ENCODE measurements at regions not wholly inside any gene's neighbourhood (a gene's known extent, or its start where the extent isn't known, plus 50 kb on each side); places are given as distances from the start of the nearest gene placed in this dataset.

DNA sequence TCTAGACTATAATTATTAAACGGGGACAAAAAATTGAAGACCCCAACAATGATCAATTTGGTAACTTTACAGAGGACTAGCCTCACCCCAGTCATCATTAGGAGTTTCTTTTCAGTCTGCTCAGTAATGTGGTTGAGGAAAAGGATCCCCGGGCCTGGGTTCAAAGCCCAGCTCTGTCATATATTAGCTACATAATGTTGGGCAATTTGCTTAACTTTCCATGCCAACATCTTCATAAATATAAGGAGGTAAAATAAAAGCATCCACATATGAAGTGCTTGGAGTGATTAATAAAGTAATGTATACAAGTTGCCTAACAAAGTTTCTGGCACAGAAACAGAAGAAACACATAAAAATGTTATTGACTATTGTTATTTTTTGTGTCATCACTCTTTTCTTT lies 53.4 kb upstream of the ANTXR2 start:
- CTCF ChIA-PET = interaction anchor here (1.4 to 1.5 kb wide), 2 partner anchors 12 to 57 kb away, joined by 3 to 4 read pairs; no protein-coding TSS in a partner anchor
- H3K36me3 Mint-ChIP-seq (ENCODE audit: insufficient read depth, unreplicated experiment) = peaks cover 4% of the 10 kb centered on the region
- peak overlapping the region; percentile 29 for H3K27ac Mint-ChIP-seq (ENCODE audit: unreplicated experiment)
- no peaks in the 10 kb centered on the region for H3K9me3 Mint-ChIP-seq (ENCODE audit: low read depth, unreplicated experiment)
- no TSS peak for BruUV-seq (replicated peaks)
- TF ChIP-seq, protein P1, sequence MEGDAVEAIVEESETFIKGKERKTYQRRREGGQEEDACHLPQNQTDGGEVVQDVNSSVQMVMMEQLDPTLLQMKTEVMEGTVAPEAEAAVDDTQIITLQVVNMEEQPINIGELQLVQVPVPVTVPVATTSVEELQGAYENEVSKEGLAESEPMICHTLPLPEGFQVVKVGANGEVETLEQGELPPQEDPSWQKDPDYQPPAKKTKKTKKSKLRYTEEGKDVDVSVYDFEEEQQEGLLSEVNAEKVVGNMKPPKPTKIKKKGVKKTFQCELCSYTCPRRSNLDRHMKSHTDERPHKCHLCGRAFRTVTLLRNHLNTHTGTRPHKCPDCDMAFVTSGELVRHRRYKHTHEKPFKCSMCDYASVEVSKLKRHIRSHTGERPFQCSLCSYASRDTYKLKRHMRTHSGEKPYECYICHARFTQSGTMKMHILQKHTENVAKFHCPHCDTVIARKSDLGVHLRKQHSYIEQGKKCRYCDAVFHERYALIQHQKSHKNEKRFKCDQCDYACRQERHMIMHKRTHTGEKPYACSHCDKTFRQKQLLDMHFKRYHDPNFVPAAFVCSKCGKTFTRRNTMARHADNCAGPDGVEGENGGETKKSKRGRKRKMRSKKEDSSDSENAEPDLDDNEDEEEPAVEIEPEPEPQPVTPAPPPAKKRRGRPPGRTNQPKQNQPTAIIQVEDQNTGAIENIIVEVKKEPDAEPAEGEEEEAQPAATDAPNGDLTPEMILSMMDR (IDR thresholded peaks at IDR 0.05; ENCODE audit: unreplicated experiment) = no peak
- H3K4me3 Mint-ChIP-seq (ENCODE audit: low read depth, unreplicated experiment) = no peak overlapping the region
- intact Hi-C loops (cut with micrococcal nuclease; ENCODE audit: unreplicated experiment) = no loop called here
- H3K4me1 Mint-ChIP-seq (ENCODE audit: low read depth, unreplicated experiment) = peaks cover 22% of the 10 kb centered on the region
- H3K27me3 Mint-ChIP-seq (ENCODE audit: unreplicated experiment) = no peaks in the 10 kb centered on the region
- no peak for DNase-seq

DNA sequence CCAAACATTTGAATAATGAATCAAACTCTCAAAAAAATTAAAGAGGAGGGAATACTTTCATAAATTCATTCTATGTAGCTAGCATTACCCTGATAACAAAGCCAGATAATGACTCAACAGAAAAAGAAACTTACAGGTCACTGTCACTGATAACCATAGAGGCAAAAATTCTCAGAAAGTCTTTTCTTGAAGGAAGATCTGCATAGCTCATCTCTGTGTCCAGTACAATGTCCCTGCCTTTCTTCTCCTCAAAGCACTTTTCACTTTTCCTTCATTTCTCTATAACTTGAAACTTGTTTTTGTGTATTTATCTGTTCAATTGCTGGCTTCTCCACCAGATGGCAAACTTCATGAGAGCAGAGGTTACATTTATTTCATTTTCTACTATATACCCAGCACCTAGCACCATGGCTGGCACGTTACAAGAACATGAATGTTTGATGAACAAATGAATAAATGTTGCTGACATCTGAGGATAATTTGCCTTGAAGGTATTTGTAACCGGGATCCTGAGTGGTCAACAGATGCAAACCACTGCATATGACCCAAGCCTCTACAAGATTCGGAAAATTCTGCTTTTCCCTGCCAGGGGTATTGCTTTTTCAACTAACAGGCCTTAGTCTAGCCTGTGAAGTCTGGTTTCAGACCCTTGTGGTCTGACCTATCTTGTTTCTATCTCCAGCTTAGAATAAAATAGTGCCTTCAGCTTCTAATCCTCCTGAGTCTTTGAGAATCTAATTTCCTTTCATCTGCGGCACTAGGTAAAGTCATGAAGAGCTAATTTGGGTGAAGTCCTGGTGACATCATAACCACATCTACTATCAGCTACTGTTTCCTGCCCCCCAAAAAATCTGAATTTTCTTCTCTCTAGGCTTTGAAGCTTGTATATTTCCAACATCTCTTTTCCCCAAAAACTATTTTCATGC lies 52.5 kb upstream of the ANTXR2 start:
- Mint-ChIP-seq H3K4me3 (ENCODE audit: low read depth, unreplicated experiment) (no peak overlapping the region), H3K36me3 (ENCODE audit: insufficient read depth, unreplicated experiment) (peaks cover 4% of the 10 kb centered on the region), H3K9me3 (ENCODE audit: low read depth, unreplicated experiment) (no peaks in the 10 kb centered on the region), H3K4me1 (ENCODE audit: low read depth, unreplicated experiment) (peaks cover 22% of the 10 kb centered on the region), H3K27me3 (ENCODE audit: unreplicated experiment) (no peaks in the 10 kb centered on the region), H3K27ac (ENCODE audit: unreplicated experiment) (no peak overlapping the region)
- BruUV-seq (replicated peaks) = no TSS peak
- TF ChIP-seq, protein P1 (IDR thresholded peaks at IDR 0.05; ENCODE audit: unreplicated experiment) = peak; percentile 38
- CTCF ChIA-PET = interaction anchor here (1.4 to 1.5 kb wide), 2 partner anchors 11 to 58 kb away, joined by 3 to 4 read pairs; no protein-coding TSS in a partner anchor
- intact Hi-C loops (cut with micrococcal nuclease; ENCODE audit: unreplicated experiment) = loop anchor here (1.0 kb wide), 1 partner anchor 58 kb away; no protein-coding TSS in a partner anchor
- DNase-seq = peak; percentile 11

DNA sequence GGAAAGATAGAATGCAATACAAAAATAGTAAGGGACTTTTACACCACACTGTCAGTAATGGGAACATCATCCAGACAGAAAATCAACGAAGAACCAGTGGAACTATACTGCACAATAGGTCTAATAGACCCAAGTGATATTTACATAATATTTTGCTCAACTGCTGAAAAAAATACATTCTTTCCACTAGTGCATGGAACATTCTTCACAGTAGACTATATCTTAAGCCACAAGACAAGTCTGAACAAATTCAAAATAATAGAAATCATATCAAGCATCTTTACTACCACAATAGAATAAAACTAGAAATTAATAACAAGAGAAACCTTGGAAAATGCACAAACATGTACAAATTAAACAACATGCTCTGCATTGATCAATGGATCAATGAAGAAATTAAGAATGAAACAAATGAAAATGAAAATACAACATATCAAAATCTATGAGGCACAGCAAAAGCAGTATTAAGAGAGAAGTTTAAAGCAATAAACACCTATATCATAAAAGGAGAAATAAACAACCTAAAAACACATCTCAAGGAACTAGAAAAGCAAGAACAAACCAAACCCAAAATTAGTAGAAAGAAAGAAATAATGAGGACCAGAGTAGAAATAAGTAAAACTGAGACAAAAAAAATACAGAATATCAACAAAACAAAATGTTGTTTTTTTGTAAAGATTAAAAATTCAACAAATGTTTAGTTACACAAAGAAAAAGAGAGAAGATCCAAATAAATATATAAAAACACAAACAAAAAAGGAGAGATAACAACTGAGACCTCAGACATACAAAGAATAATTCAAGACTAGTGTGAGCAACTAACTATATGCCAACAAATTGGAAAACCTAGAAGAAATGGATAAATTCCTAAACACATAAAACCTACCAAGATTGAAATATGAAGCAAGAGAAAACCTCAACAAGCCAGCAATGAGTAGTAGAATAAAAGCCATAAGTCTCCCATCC lies 51.5 kb upstream of the ANTXR2 start:
- intact Hi-C loops (cut with micrococcal nuclease; ENCODE audit: unreplicated experiment) = loop anchor here (1.0 kb wide), 1 partner anchor 59 kb away; no protein-coding TSS in a partner anchor
- Mint-ChIP-seq H3K27me3 (ENCODE audit: unreplicated experiment) (no peaks in the 10 kb centered on the region), H3K9me3 (ENCODE audit: low read depth, unreplicated experiment) (no peaks in the 10 kb centered on the region), H3K36me3 (ENCODE audit: insufficient read depth, unreplicated experiment) (peaks cover 4% of the 10 kb centered on the region), H3K4me3 (ENCODE audit: low read depth, unreplicated experiment) (no peak overlapping the region), H3K4me1 (ENCODE audit: low read depth, unreplicated experiment) (peaks cover 16% of the 10 kb centered on the region), H3K27ac (ENCODE audit: unreplicated experiment) (no peak overlapping the region)
- TF ChIP-seq, protein P1 (IDR thresholded peaks at IDR 0.05; ENCODE audit: unreplicated experiment) = no peak
- DNase-seq = no peak
- CTCF ChIA-PET = no interaction called here
- BruUV-seq (replicated peaks) = no TSS peak

Data from Calu3 (cell line).